IPS-11a (cell line): ENCODE measurements at regions not wholly inside any gene's neighbourhood (a gene's known extent, or its start where the extent isn't known, plus 50 kb on each side); places are given as distances from the start of the nearest gene placed in this dataset.

Experiments used
- H3K4me3 ChIP-seq: one replicate; pipeline ENCODE4 v1.5.1; 2013; ENCODE audit warnings: low read depth, low read length, control low read depth

DNA sequence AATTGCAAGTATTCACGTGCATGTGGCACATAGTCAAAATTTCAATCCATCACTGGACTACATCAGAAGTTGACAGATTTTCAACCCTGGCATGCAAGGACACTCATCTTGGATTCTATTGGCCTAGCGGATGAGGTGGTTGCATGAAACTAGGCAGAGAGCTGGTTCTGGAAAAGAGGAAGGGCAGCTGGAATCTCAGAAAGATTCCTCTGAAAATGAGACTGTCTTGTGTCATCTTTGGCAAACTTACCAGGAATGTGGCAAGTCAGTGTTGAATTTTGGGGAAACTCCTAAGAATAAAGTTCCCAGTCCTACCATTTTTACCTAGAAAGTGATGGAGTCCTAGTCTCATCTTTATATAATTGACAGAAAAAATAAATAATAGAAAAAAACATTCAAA, 384.3 kb upstream of the NR2F2 start:
- H3K4me3 ChIP-seq = no peak overlapping the region

- no peak overlapping the region for H3K4me3 ChIP-seq
These were observed 383.6 kb upstream of the NR2F2 start for GRCh38 chr15:95946926-95947325.

DNA sequence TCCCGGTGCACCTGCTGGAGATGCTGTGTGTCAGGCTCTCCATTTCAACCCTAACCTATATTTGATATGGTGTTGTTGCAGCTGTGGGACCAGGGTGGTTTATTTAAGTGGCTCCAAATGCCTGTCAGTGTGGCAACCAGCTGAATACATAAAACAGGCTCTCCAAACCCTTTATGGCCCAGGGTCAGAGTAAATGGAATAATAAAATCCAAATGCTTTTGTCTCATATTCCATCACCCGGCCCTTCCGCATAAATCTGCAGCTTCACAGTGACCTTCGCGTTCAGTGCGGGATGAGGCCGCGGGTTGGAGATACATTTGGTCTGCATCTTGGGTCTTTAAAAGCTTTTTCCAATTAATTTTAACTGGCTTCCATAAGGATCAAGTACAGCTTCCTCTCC, 382.1 kb upstream of the NR2F2 start:
- H3K4me3 ChIP-seq = no peak overlapping the region

DNA sequence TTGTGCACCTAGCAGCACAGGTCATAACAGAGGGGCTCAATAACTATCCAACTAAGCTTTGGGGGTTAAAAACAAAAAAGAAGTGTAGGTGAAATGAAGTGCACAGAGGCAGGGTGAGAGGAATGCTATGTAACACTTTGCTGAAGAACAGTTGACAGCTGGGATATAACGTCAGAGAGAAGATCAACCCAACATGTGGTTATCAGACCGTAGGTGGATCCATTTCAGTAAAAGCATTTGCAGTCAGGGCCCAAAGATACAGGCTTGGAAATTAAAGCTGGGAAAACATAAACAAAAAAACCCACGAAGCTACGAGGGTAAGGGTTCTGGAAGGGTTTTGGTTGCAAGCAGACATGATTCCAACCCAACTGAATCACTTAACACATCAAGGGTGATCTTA, 377.5 kb upstream of the NR2F2 start:
- H3K4me3 ChIP-seq = no peak overlapping the region

DNA sequence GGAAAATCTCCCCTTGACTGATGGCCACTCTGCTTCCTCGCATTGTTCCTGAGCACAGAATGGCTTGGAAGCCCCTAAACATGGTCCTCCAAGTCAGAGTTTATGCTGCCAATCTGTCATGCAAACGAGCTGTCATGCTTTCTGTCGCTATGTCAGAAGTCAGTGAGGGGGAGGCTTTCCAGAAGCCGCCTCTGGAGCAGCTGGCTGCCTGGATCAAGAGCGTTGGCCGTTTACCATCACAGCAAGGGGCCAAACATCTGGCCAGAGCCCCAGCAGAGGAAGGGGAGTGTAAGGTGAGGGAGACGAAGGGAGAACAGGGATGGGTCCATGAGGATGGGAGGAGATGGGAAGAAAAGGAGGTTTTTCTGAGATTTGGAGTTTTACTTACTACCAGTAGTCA, 372.6 kb upstream of the NR2F2 start:
- no peak overlapping the region for H3K4me3 ChIP-seq

- no peak overlapping the region for H3K4me3 ChIP-seq
These were observed 372.1 kb upstream of the NR2F2 start for GRCh38 chr15:95958382-95958781.

GRCh38 chr15:95968856-95969255, 361.6 kb upstream of the NR2F2 start:
- no peak overlapping the region for H3K4me3 ChIP-seq

DNA sequence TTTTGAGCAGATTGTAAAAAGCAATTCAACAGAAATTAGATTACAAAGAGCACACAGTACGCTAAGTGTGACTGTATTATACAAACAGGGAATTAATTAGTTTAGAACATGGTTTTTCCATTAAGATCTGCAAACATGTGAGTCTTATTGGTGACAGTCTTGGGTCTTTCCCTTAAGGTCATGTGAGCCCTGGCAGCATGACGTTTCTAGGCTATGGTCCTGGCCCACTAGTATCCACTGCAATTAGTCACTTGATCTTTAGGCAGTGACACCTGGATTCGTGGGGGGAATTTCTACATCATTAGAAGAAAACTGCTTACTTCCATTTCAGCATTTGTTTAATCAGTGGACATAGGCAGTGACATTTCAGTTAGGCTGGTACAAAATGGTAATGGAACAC, 360.2 kb upstream of the NR2F2 start:
- no peak overlapping the region for H3K4me3 ChIP-seq

DNA sequence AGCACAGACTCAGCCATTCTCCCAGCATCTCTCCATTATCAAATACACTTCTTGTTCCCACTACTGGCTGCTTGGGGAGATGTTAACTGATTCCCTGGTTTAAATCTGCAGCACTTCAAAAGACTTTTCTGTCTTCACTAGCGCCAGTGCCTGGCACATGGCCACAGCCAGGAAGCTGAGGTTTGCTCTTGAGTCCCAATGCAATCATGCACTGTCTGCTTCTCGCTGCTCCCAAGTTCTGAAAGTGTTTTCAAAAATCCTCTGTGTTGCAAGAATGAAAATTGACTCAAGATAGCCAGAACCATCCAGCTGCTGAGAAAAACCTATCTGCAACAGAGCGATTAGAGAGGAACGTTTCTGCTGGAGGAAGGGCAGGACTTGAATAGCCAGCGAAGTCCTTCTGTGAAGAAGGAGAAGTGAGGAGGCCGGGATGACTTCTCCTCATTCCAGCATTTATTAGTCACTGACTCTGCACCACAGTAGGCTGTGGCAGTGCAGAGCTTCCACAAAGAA, 358.4 kb upstream of the NR2F2 start:
- H3K4me3 ChIP-seq = no peak overlapping the region

DNA sequence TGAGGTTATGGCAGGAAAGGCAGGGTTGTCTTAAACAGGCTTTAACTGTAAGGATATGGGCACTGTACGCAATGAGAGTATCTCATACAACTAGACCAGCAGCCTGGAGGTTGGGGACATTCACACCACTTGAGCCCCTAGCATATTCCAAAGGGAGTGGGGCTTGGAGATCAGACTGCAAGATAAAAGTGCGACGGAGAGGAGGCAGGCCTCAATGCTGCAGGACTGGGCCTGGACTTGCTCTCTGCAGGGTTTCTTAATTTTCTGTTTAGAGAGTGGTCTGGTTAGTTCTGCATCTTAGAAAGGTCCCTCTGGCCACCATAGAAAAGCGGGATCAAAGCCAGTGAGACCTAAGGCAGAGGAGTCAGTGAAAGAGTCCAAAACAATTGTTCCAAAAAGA, 357.7 kb upstream of the NR2F2 start:
- no peak overlapping the region for H3K4me3 ChIP-seq

DNA sequence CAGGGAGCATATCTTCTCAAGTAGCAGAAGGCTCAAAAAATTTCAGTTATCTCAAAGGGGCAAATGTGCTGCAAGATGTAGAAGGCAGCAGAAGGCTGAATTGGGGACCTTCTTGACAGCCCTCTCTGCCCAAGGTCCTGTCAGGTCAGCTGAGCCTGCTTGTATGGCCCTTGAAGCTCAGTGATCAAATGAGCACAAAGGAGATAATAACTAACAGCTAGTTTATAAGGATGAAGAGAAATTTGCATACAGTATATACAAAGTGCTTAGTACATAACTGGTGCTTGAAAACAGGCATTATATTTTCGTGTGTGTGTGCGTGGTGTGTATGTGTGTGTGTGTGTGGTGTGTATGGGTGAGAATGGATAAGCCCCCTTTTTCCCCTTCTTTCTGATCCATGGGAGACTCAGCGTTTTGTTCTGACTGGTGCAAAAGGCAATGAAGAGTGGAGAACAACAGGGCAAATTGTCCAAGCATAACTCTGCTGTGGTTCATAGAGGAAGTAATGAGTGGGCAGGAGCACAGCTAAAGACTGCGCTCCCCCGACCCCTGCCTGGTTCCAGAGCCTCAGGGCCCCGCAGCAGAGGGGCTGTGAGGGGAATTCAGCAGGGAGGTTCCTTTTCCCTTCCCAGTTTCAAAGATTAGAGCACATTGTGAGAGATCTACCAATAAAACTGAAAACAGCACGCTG, 356.8 kb upstream of the NR2F2 start:
- no peak overlapping the region for H3K4me3 ChIP-seq

DNA sequence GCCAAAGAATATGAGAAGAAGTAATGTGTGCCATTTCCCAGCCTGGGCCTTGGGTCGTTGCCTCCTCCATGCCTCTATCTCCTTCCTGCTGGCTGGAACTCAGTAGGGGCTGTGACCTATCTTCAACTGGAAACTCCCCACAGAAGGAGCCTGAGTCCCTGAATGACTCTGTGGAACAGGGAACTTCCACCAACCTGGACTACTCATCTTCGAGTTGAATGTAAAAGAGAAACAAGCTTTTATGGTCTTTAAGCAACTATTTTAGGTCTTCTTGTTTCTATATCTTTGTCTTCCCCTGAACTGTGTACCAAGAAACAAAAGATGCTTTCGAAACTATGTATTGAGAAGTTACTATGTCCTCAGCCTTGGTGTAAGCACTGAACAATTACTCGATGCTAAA, 355.3 kb upstream of the NR2F2 start:
- H3K4me3 ChIP-seq = no peak overlapping the region

- no peak overlapping the region for H3K4me3 ChIP-seq
These were observed 351.2 kb upstream of the NR2F2 start for GRCh38 chr15:95979286-95979685.

DNA sequence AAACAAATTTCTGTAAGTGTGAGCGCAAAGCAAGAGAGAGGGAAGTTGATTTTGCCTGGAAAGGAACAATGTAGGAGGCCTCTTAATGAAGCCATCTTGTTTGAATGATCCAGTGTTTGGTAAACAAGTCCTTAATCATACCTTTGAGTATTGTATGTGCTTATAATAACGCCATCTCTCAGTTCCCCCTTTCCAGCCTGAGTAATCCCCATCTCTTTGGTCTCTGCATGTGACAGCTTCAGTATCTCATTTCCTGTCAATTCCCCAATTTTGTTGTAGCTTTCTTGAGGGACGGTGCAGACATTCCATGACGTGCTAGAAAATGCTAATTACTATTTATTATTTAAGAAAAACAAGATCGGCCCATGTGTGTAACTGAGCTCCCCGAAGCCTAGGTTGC, 349.3 kb upstream of the NR2F2 start:
- no peak overlapping the region for H3K4me3 ChIP-seq

GRCh38 chr15:95987299-95987698, 343.2 kb upstream of the NR2F2 start:
- no peak overlapping the region for H3K4me3 ChIP-seq

DNA sequence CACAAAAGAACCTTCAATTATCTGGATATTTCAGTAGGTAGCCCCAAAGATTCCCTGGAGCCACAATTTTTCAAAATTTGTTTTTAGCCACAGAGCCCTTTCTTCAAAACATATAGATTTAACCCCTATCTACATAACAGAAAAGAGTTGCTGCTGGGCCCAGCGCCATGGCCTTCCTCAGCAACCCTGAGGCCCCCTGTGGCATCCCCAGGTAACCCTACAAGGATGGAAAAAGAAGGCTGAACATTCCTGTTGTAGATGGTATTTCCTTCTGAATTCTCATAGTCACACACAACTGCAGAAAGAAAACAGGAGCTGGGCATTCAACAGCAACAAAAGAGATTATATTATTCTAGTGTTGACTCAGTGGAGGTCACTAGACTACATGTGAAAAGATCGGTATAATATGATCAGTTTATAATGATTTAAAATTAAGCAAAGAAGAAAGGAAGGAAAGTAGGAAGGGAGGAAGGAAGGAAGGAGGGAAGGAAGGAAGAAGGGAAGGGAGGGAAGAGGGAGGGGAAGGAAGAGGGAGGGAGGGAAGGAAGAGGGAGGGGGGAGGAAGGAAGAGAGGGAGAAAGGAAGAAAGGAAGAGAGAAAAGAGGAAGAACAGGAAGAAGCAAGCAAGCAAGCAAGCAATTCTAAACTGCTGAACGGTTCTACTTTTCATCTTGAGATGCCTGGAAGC, 342.5 kb upstream of the NR2F2 start:
- H3K4me3 ChIP-seq = no peak overlapping the region

- no peak overlapping the region for H3K4me3 ChIP-seq
These were observed 342.0 kb upstream of the NR2F2 start for GRCh38 chr15:95988574-95988887.

DNA sequence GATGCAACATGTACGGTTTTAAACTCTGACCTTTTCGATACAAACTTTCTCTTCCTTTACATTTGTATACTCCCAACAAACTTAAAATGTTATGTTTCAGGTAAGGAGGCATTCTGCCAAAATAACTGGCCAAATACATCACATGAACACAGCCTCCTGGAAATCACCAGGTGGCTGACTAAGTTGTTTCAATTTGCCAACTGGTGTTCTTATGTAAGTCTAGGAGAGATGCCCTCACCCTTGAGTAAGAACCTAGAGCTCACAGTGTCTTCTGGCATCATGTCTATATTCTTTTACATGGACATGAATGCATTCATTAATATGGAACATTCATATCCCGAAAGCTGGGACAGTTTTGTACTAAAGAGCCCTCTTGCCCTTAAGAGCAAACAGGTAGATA, 341.1 kb upstream of the NR2F2 start:
- no peak overlapping the region for H3K4me3 ChIP-seq

DNA sequence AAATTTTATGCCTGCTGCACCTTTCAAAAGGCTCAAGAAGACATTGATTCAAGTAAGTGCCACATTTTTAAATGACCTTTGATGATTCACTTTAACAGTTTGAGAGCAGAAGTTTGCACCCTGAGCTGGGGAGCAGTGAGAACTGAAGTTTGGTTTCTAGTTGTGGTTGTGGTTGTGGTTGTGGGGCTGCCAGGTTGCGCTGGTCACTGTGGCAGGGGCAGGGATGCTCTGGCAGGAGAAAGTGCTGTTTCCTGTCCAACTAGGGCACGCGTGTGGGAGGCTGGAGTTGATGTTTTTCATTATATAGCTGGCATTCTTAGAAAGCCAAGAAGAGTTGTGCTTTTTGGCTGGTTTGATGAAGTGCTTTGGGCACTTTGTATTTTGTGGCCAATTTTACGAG, 339.7 kb upstream of the NR2F2 start:
- H3K4me3 ChIP-seq = no peak overlapping the region

- no peak overlapping the region for H3K4me3 ChIP-seq
These were observed 336.1 kb upstream of the NR2F2 start for GRCh38 chr15:95994418-95994817.

DNA sequence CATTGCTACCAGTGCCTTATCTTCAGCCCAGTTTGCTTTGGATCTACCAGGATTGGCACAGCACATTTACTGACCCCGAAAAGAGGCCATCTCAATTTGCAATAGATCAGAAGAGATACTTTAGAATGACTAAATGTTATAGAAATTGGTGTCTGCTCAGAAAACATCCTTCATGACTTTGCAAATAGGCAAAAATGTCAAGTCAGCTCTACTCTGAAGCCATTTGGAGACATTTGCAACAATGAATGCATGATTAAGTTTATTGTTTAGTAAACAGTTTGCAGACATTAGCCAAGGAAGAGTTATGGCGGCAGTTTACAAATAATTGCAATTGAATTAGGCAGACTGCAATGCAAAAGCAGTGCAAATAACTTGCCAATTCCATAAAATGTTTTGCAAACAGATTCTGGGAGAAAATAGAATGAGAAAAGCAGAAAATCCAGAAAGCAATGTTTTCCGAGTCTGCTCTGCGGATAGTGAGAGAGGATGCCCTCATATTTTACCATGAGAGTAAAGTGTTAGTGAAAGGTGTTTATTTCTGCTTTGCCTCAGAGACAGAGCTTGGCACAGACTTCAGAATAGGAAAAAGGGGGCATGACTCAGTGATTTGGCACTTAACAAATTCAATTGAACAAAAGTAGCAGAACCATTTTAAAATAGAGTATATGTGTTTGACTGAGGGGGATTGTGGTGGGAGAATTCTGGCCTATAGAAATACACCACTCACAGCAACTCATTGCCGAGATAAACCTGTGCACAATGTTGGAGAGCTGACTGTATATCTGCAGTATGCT, 334.9 kb upstream of the NR2F2 start:
- H3K4me3 ChIP-seq = no peak overlapping the region

DNA sequence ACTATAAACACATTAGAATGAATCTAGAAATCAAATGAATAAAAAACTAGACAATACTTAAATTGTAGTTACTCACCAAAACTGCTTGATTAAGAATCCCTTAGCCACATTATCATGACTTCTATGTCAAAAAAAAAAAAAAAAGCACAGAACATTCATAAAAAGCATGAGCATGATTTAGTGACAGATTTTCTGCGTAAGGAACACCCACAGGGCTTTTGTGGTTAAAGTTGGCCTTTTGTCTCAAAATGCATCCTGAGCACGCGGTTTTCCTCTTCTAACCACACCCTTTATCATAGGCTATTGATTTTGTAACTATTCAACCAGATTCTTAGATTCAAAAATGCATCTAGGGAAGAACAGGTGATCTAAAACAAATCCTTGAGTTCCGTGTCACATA, 334.0 kb upstream of the NR2F2 start:
- H3K4me3 ChIP-seq = no peak overlapping the region
